ENCODE measurements at regions not wholly inside any gene's neighbourhood (a gene's known extent, or its start where the extent isn't known, plus 50 kb on each side); places are given as distances from the start of the nearest gene placed in this dataset.

DNA sequence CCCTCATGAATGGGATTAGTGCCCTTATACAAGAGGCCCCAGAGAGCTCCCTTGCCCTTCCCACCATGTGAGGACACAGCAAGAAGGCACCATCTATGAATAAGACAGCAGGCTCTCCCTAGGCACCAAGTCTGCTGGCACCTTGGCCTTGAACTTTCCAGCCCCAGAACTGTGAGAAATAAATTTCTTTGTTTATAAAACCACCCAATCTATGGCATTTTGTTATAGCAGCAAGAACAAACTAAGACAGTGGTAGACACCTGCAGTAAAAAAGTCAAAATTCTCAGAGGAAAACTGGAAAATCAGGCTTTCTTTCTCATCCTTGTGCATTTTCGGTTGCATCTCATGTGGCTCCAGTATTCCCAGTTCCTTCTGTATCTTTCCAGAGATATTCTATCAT lies 90.3 kb downstream of the LSM3 start:
- TF ChIP-seq, protein P1, sequence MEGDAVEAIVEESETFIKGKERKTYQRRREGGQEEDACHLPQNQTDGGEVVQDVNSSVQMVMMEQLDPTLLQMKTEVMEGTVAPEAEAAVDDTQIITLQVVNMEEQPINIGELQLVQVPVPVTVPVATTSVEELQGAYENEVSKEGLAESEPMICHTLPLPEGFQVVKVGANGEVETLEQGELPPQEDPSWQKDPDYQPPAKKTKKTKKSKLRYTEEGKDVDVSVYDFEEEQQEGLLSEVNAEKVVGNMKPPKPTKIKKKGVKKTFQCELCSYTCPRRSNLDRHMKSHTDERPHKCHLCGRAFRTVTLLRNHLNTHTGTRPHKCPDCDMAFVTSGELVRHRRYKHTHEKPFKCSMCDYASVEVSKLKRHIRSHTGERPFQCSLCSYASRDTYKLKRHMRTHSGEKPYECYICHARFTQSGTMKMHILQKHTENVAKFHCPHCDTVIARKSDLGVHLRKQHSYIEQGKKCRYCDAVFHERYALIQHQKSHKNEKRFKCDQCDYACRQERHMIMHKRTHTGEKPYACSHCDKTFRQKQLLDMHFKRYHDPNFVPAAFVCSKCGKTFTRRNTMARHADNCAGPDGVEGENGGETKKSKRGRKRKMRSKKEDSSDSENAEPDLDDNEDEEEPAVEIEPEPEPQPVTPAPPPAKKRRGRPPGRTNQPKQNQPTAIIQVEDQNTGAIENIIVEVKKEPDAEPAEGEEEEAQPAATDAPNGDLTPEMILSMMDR (IDR thresholded peaks at IDR 0.05) = no peak
- no peak for TF ChIP-seq POLR2A (IDR thresholded peaks at IDR 0.05)
